GM13976 (cell line): ENCODE measurements at regions not wholly inside any gene's neighbourhood (a gene's known extent, or its start where the extent isn't known, plus 50 kb on each side); places are given as distances from the start of the nearest gene placed in this dataset.

Experiments used
- DNase-seq: peaks from one replicate; pipeline ENCODE4 v3.0.0; 2012; ENCODE audit warnings: low spot score
- CTCF ChIP-seq: IDR thresholded peaks from 2 replicates; pipeline ENCODE4 v1.5.1; 2012; ENCODE audit warnings: borderline replicate concordance, mild to moderate bottlenecking; ENCODE audit not compliant: insufficient read depth; ENCODE audit errors: extremely low read depth, missing control alignments, control extremely low read depth
- in situ Hi-C: fragments of 300-500 bp; cut with MboI; formaldehyde crosslinking; loops from one replicate; pipeline ENCODE4 v1.12.0; 2022; ENCODE audit warnings: low sequenced_read_pairs, mixed read lengths, inconsistent platforms; ENCODE audit not compliant: unreplicated experiment

DNA sequence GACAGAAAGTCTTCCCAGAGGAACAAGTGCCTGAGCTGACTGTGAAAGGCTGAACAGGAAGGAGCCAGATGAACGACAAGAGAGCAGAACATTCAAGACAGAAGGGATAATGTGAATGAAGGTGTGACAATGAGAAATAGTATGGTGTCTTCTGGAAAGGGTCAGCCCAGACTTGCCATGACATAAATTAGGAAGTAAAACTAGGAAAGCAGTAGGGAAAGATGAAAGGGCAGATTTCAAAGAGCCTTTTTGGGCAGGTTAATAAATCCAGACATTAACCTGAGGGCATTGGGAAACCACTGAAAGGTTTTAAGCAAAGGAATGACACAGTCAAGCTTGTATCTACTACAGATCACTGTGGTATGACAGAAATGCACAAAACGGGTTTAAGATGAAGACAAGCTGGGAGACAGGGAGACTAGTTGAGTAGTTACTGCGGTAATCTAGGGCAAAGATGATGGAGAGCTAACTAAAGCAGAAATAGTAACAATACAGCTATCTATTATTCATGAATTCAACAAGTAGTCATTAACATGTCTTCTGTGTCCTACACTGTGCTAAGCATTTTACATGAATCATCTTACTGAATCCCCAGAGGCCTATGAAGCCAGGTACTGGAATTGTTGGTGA is 580.9 kb upstream of the WWC1 start:
- TF ChIP-seq CTCF: no peak
- in situ Hi-C loops: no loop called here
- no peak for DNase-seq

DNA sequence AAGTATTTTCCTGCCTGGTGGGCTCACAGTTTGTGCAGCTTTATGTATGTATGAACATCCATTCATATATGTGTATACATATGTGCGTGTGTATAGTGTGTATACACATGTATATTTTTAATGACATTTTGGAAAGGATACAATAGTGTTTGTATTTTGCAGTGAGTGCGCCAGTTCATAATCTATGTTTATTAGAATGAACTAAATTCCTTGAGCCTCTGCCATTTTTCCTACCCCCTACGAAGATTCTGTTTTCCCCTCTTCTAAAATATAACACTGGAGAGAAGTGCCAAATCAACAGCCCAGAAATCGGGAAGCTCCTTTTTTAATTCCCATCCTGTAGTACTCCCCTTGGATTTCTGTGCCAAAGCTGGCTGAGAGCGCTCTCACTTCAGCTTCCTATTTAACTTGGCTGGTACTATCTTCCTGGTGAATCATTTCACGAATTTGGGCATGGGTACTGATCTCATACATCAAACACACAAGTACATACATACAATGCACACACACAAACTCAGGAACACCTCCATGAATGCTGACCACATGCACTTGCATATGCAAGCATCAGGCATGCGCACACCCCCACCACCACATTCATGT is 578.4 kb upstream of the WWC1 start:
- DNase-seq: no peak
- TF ChIP-seq CTCF: no peak
- in situ Hi-C loops: no loop called here

DNA sequence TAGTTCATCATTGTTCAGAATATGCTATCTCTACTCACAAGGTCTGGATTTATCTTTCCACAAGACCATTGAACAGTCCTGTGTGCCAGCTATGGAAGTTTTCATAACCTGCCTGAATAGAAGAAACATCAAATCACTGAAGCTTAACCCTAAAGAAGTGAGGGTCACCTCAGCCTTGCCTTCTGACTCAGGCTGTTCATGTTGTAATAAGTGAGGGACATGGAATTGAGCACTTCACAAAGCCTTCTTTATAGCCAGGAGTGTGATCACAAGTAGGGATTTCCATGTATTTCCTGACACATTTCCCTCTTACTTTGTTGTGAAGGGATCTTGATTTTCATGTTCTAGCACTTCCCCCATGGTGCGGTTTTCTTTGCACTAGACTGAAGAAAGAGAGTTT is 577.5 kb upstream of the WWC1 start:
- no peak for TF ChIP-seq CTCF
- DNase-seq: no peak
- in situ Hi-C loops: no loop called here

DNA sequence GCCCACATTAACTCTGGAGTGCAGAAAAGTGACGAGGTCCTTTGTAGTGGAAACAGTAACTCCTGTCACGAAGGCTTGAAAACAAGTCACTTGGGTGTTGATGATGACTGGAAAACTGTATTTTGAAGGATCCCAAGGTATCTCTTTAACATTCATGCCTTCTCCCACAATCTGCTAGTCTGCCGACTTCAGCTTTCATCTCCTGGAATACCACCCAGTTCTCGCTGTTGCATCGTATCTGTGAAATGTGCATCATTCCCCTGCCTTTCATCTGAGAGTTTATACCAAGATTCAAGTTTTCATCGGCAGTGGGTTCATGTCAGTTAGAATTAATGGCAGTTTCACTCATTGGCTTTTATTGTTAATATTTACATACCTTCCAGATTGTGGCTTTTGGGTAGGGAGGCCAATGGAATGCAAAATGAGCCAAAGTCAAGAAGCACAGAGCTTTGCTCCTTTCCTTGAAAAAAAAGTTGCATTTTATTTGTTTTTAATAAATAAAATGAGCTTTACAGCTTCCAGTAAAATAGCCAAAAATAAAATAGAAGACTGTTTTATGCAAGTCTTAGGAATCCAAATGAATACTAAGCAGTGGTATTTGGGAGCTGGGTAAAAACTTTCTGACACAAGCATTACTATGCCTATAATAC is 575.2 kb upstream of the WWC1 start:
- in situ Hi-C loops: no loop called here
- no peak for DNase-seq
- no peak for TF ChIP-seq CTCF

DNA sequence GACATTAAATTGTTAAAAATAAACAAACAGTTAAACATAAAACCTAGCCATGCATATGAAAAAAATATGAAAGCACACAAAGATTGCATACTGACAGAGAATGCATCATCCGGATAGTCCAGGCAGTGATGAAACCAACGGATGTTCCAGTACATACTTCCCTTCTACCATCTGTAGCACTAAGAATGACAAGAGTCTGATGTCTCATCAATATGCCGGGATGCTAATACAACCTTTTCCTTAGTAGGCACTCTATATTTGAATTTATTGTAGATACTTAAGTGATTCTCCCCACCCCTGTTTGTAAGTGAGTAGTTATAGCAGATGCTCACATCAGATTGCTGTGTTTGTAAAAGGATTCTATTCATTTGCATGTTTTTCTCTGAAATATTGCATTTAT is 571.2 kb upstream of the WWC1 start:
- TF ChIP-seq CTCF: no peak
- no peak for DNase-seq
- in situ Hi-C loops: loop anchor here (10.0 kb wide), 1 partner anchor 495 kb away; no protein-coding TSS in a partner anchor

DNA sequence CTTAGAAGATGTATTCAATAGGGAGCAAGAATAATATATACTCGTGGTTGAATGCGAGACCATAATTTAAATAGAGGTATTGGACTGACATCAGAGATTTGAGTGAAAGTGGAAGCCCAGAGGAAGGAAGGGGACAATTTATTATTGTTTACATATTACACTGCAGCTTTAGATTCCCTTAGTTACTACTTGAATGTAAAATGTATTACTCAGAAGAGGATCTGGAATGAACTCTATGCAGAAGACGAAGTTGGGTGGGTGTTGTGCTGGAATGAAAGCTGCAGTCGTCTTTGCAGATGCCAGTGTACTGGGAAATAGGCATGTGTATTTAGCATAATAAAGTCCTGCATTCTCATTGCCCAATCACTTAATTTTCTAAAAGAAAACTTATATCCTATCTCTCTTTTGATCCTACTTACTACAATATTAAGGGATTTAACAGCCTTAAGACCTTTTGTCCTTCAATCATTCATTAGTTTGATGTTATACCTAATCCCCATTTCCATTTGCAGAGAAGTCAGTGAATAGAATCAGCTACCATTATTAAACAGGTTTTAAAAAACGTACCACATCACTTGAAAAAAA is 570.7 kb upstream of the WWC1 start:
- no peak for TF ChIP-seq CTCF
- in situ Hi-C loops: loop anchor here (10.0 kb wide), 1 partner anchor 494 kb away; no protein-coding TSS in a partner anchor
- DNase-seq: no peak
